ENCODE measurements at regions not wholly inside any gene's neighbourhood (a gene's known extent, or its start where the extent isn't known, plus 50 kb on each side); places are given as distances from the start of the nearest gene placed in this dataset.
A peak's percentile ranks its signal among the peaks of the same experiment; 100 is the strongest.
"Not testable (repeated sequence)": the region's sequence is repeated elsewhere in the genome, so short reads cannot be mapped to it uniquely, and the experiment has no call there.

GRCh38 chr3:48101301-48101650 lies 85.1 kb upstream of the MAP4 start:
- not testable (repeated sequence) for DNase-seq

- no peak for DNase-seq
Observed at GRCh38 chr3:48092270-48092669, 76.1 kb upstream of the MAP4 start.

GRCh38 chr3:48090166-48090939 lies 74.1 kb upstream of the MAP4 start:
- DNase-seq, result no peak

GRCh38 chr3:48088749-48089466 lies 72.7 kb upstream of the MAP4 start:
- DNase-seq, result peak; percentile 93

- no peak for DNase-seq
Observed at GRCh38 chr3:48088056-48088748, 72.0 kb upstream of the MAP4 start.

- no peak for DNase-seq
Observed at GRCh38 chr3:48086705-48087104, 70.5 kb upstream of the MAP4 start.

- DNase-seq, result no peak
Observed at GRCh38 chr3:48084929-48085328, 68.7 kb upstream of the MAP4 start.

- DNase-seq, result no peak
Observed at GRCh38 chr3:48084170-48084569, 68.0 kb upstream of the MAP4 start.

- DNase-seq, result no peak
Observed at GRCh38 chr3:48082580-48083184, 66.5 kb upstream of the MAP4 start.

- DNase-seq, result no peak
Observed at GRCh38 chr3:48077815-48078214, 61.6 kb upstream of the MAP4 start.

- DNase-seq, result no peak
Observed at GRCh38 chr3:48070030-48070429, 53.8 kb upstream of the MAP4 start.

GRCh38 chr3:48069339-48069738 lies 53.1 kb upstream of the MAP4 start:
- no peak for DNase-seq

- DNase-seq, result no peak
Observed at GRCh38 chr3:48068886-48069285, 52.7 kb upstream of the MAP4 start.

- not testable (repeated sequence) for DNase-seq
Observed at GRCh38 chr3:48068320-48068719, 52.1 kb upstream of the MAP4 start.

GRCh38 chr3:48067271-48067670 lies 51.1 kb upstream of the MAP4 start:
- no peak for DNase-seq
